Left lobe of liver (tissue), 2 donors: ENCODE measurements at regions not wholly inside any gene's neighbourhood (a gene's known extent, or its start where the extent isn't known, plus 50 kb on each side); places are given as distances from the start of the nearest gene placed in this dataset.
"Not testable (repeated sequence)": the region's sequence is repeated elsewhere in the genome, so short reads cannot be mapped to it uniquely, and the experiment has no call there.

Source experiments
- ATAC-seq: fragments of 200-7000 bp; cut with Tn5 transposase; one replicate; pipeline ENCODE4 v1.9.1; 2020; ENCODE audit warnings: mild to moderate bottlenecking, moderate library complexity
- DNase-seq: peaks from one replicate; pipeline ENCODE4 v3.0.0-alpha.2; 2020; ENCODE audit warnings: low spot score
- donor health status: DM: no; HTN: no; CAD: no; lungs with moderate emphysema.
- donor health status: DM: no; HTN: yes; CAD: no.

GRCh38 chr16:48790151-48790550, 180.2 kb upstream of the N4BP1 start:
- no peak for DNase-seq

GRCh38 chr16:48788475-48788874, 178.5 kb upstream of the N4BP1 start:
- no peak for DNase-seq
- ATAC-seq = peak; percentile 60

More at GRCh38 chr16:48790151-48790550, 180.2 kb upstream of the N4BP1 start:
- no peak for ATAC-seq

GRCh38 chr16:48745541-48745940, 135.6 kb upstream of the N4BP1 start:
- ATAC-seq (no peak), DNase-seq (no peak)

GRCh38 chr16:48740964-48741363, 131.0 kb upstream of the N4BP1 start:
- DNase-seq (no peak), ATAC-seq (no peak)

GRCh38 chr16:48734220-48734619, 124.2 kb upstream of the N4BP1 start:
- no peak for ATAC-seq

GRCh38 chr16:48704710-48705109, 94.7 kb upstream of the N4BP1 start:
- DNase-seq (no peak), ATAC-seq (no peak)

More at GRCh38 chr16:48734220-48734619, 124.2 kb upstream of the N4BP1 start:
- DNase-seq = no peak

GRCh38 chr16:48687421-48688038, 77.5 kb upstream of the N4BP1 start:
- peak; percentile 99 for ATAC-seq
- peak; percentile 50 for DNase-seq

GRCh38 chr16:48684148-48684547, 74.2 kb upstream of the N4BP1 start:
- DNase-seq (no peak), ATAC-seq (peak; percentile 22)

GRCh38 chr16:48682971-48683370, 73.0 kb upstream of the N4BP1 start:
- ATAC-seq = no peak
- DNase-seq = no peak

GRCh38 chr16:48681520-48681919, 71.5 kb upstream of the N4BP1 start:
- no peak for ATAC-seq
- no peak for DNase-seq

- ATAC-seq (no peak), DNase-seq (no peak)
These were observed 70.9 kb upstream of the N4BP1 start for GRCh38 chr16:48680881-48681280.

GRCh38 chr16:48676836-48677235, 66.9 kb upstream of the N4BP1 start:
- ATAC-seq = no peak
- DNase-seq = no peak

- not testable (repeated sequence) for DNase-seq, ATAC-seq
These were observed 58.2 kb upstream of the N4BP1 start for GRCh38 chr16:48668184-48668583.

GRCh38 chr16:48659940-48660339, 50.0 kb upstream of the N4BP1 start:
- ATAC-seq (no peak), DNase-seq (no peak)
